Stimulated activated CD8-positive, alpha-beta memory T cell treated with anti-CD3 and anti-CD28 coated beads, Interleukin-15, amount 100 ng/mL, for 48 hours (primary cell): ENCODE measurements at regions not wholly inside any gene's neighbourhood (a gene's known extent, or its start where the extent isn't known, plus 50 kb on each side); places are given as distances from the start of the nearest gene placed in this dataset.
A peak's percentile ranks its signal among the peaks of the same experiment; 100 is the strongest.

Experiments
- DNase-seq, 2 donors: peaks; one replicate each; pipeline ENCODE4 v3.0.0-alpha.2; 2020; ENCODE audit warnings: low read depth in 2 of 2

DNA sequence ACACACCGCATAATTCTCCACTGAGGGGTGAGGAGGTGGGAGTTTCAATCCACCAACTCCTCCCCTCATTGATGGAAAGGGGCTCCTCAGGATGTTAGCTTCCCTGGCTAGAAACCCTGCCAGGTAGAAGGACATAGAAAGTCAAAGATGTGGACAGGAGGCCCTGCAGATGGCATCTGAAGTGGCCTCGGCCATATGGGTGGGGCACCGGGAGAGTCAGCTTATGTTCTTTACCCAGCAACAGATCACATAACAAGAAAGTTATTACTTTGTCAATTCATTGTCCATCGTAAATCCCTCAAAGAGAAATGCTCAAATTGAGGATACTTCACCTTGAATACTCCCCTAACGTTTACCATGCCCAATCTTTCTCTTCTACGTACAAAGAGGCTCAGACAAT is 97.3 kb upstream of the ARHGEF3 start:
- DNase-seq: no peak

GRCh38 chr3:56896357-56896756 is 94.6 kb upstream of the ARHGEF3 start:
- no peak for DNase-seq

DNA sequence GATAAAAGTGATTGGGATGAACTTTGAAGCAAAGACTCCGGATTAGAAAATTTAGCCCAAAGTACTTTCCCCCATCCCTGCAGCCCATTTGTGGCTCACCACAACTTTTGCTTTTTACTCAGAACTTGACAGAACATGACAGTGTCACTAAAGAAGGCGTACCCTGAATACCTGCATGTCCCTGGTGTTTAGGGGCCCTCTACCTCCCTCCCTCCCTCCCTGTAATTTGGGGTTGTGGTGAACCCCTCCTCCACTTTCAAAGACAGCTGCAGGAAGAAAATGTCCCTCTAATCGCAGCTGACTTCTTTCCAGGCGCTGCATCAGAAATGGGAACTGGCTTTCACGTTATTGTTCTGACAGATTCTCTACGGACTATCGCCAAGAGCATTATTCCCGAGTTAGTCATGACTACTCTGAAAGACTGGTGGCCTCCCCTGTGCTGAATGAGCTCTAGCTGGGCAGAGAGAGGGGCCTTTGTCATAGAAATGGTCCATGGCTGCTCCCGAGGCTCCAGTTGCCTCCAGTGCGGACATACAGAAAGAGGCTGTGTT is 93.2 kb upstream of the ARHGEF3 start:
- peak in 1 of 2 donors; percentile 29 for DNase-seq

- no peak for DNase-seq
These were observed 88.8 kb upstream of the ARHGEF3 start for GRCh38 chr3:56890448-56891091.

GRCh38 chr3:56889131-56889530 is 87.4 kb upstream of the ARHGEF3 start:
- no peak for DNase-seq

- DNase-seq: no peak
These were observed 85.8 kb upstream of the ARHGEF3 start for GRCh38 chr3:56887402-56888025.

GRCh38 chr3:56886314-56886713 is 84.6 kb upstream of the ARHGEF3 start:
- DNase-seq: no peak

- no peak for DNase-seq
These were observed 84.1 kb upstream of the ARHGEF3 start for GRCh38 chr3:56885879-56886278.

DNA sequence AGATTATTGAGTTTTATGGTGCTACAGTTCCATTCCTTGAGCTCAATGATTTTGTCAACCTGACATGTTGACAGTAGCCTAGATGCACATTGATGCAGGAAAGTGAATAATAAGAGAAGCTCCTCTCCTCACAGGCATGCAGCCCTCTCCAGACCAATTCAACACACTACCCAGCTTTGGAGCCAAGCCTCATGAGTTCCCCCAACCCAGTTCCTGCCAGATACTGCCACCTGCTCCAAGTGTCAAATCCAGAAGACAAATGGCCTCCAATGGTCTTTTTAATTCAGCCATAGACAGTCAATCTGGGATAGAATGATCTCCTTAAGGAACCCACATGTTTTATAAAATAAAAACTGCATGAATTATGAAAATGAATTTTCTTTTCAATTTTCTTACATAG is 83.7 kb upstream of the ARHGEF3 start:
- no peak for DNase-seq

DNA sequence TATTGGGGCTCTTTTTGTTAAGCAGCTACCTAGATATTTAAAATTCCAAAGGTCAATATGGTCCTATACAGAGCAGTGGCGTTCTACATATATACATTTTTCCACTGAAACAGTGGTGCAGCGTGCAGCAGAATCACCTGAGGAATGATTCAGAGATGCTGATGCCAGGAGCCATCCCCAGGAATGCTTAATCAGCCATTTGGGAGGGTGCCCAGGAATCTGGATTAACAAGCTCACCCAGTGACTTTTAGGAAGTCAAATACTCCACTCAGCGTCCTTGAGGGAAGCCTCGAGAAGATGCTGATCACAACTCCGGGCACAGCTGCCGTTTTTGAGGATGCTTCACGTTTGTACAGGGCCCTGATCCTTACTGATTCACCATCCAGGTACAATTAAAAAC is 82.6 kb upstream of the ARHGEF3 start:
- no peak for DNase-seq

DNA sequence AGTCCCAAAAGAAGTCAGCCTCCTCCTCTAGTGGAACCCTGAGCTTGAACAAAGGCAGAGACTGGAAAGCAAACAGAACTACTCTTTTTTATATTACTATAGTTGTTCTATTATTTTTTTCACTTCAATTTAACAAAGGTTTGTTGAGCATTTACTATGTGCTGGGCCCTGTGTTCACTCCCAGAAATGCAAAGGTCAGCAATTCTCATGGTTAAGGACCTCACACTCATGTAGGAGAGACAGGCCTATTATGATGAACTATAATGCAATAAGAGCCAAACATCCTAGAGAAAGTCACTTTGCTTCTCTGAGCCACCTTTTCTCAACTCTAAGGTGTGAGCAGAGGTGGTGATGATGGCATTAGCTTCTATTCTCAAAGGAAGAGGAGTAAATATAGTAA is 82.1 kb upstream of the ARHGEF3 start:
- no peak for DNase-seq

DNA sequence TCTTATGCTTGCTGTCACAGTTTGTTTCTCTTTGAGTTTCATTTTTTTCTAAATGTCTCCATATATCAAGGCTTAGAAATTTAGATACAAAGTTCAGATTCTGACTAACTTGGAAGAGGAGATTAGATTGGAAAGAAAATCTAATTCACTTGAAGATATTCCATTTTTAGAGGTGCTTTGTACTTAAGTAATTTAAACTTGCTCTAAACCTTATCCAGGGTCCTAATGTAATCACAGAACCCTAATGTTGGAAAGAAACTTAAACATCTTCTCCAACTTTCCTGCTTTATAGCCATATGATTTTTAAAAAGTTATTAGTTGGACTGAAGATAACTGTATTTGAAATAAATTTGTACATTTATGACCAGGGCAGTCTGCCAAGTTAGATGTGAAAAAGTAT is 81.1 kb upstream of the ARHGEF3 start:
- no peak for DNase-seq

DNA sequence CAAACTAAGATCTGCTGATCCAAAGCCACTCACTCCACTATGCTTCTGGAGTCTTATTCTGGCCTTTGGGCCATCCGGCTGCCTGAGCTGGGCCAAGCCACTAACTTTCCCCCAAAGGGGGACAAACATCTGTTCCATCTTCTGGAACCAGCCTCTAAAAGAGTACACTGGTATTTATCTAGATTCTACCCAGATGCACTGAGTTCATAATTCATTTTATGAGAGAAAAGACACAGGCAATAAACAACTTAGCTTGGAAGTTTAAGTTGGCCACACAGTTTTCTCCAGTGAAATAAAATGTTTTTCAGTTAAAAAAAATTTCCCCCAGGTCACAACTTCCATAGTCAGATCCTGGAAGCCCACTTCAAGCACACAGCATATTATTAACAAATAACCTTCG is 80.1 kb upstream of the ARHGEF3 start:
- DNase-seq: no peak

DNA sequence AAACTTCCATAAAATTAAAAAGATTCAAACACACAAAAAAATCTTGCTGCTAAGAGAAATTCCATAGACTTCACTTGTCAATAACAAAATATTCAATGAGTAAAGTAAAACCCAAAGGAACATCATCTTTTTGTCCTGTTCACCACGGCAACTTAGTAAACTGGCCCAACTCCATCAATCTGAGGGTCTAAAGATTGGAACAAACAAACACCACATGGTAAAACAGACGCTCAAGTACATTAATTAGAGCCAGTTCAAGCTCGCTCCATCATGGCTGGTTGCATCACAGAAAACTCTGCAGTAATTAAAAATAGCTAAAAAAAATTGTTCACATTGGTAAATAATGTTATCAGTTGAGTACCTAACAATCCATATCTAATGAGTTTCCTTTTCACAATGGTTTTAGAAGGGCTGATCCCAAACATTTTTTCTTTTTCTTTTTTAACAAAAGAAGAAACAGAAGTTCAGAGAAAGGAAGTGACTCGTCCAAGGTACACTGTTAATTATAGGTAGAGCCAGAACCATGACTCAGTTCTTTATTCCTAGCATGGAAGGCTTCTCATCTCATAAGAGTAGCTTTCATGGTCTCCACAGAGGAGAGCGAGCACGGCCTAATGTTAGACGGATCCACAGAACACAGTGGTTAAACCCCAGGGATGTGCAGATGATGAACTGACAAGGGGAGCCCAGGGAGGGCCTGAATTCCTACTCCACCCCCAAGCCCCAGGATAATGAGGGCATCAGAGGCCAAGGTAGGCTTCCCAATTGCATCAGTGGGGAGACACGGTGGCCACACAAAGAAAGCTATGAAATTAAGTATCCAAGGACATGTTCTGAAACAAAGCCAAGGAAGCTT is 79.2 kb upstream of the ARHGEF3 start:
- DNase-seq: no peak

DNA sequence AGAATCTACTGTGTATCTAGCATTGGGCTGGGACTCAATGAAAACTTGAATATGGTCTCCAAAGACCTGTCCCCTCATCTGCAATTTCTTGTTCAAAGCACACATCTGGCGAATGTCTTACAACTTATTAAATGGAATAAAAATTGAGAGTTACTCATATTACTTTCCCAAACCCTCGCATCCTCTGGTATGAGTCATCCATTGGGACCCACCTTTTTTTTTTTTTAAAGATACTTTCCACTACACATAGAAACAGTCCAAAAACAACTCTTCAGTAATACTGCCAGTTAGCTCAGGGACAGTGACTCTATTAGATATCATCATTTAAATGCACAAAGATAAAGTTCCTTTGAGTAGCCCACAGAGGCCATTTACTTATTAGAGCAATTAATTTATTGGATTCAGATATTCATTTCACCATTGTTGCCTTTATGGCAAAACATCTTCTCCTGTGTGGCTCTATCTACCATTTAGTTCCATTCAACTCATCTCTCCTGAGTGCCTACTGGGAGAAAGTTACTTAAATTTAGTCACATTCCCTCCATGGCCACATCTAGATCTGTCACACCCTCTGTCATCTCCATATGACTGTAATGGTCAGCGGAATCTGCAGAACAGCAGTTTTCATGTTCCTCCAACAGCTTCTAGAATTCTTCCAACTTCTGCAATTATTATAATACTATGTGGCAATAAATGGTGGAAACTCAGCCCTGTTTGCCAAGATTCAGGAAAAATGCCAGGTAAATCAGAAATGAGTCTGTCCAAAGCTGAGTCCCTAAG is 77.9 kb upstream of the ARHGEF3 start:
- no peak for DNase-seq

DNA sequence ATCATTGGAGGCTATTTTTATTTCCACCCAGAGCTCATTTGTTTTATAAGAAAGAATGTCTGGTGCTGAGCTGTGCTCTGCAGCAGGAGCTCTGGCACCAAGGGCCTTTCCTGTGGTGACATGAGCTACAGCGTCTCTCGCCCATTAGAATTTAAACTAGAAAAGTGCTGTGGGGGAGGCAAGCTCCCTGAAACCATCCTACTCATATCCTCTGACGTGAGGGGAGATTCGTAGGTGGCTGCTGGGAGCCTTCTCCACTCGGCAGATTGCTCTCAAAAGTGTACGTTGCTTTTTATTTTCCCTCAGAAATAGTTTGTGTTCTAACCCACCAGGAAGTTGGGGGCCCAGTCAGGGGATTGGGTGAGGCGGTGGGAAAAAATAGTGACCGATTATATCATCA is 76.3 kb upstream of the ARHGEF3 start:
- DNase-seq: peak; percentile 48 to 54

DNA sequence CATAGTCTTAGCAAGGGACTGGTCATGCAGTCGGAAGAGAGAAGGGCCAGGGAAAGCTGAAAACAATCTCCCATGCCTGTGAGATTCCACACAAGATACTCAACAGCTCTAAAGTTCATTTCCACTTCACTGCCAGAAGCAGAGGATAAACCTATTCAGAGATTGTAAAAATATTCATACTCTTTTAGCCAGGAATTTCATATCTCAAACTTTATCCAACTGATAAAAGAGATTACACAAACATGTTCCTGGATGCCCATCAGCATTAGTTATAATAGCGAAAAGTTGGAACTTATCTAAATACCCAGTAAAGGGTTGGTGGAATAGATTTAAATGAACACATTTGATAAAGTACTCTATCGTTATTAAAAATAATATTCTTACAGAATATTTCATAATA is 75.2 kb upstream of the ARHGEF3 start:
- no peak for DNase-seq

DNA sequence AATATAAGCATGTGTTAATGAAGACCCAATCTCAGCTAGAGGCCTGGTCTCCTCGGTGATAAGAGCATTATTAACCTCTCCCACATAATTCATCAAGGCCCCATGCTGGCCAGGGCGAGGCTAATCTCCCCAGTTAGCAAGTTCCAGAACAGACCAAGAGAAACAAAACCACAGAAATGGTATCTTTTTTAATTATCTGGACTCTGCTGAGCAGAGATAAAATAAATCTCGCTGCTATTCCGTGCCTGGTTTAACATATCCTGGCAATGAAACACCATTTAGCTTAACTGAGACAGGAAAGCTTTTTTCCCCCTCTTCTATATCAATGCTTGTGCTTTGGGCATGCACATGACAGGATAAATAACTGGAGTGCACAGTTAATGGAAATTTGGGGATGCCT is 72.5 kb upstream of the ARHGEF3 start:
- no peak for DNase-seq

DNA sequence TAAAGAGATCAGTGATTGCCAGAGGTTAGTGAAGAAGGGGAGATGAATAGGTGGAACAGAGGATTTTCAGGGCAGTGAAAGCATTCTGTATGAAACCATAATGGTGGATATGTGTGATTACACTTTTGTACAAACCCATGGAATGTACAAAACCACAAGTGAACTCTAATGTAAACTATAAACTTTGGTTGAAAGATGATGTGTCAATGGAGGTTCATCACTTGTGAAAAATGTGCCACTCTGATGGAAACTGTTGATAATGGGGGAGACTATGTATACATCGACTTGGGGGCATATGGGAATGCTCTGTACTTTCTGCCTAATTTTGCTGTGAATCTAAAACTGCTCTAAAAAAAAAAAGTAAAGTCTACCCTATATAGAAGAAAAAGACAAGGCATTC is 68.7 kb upstream of the ARHGEF3 start:
- no peak for DNase-seq

DNA sequence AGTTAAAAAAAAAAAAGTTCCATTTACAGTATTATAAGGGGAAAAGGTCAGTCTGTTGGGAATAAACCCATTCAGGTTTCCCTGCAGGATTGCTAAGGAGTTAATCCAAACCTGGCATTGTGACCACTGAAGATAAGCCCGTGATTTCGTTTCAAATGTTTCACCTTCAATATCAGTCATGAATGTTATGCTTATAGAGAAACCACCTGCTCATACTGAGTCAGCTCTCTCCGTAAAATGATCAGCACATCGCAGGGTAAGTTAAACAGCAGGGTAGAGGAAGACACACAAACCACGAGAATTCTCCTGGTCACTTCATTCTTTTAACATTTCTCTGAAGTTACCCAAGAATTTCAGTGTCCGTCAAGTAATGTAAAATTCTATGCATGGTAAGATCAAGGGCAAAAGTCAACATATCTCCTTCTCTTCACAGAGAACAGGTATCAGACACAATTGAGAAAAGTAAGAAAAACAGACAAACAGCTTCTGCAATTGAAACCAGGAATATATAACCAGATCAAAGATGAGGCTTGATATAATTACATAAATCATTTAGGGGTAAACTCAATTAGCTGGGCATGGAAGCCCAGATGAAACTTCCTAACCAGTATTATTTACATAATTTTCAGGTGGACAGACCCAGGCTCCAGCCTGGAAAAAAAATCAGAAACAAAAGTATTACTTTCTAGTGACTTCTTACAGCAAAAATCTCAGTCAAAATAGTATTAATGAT is 67.6 kb upstream of the ARHGEF3 start:
- no peak for DNase-seq

GRCh38 chr3:56868706-56869105 is 67.0 kb upstream of the ARHGEF3 start:
- no peak for DNase-seq
